OCI-LY3 (cell line): ENCODE measurements at regions not wholly inside any gene's neighbourhood (a gene's known extent, or its start where the extent isn't known, plus 50 kb on each side); places are given as distances from the start of the nearest gene placed in this dataset.

Experiments
- EZH2phosphoT487 ChIP-seq: fragments of 200-600 bp; shearing (Covaris generic); IDR thresholded peaks from 2 replicates; pipeline ENCODE4 v1.6.1; 2018; ENCODE audit warnings: antibody characterized with exemption, mixed run types, low read depth
- TF ChIP-seq, protein P1 (sequence below): fragments of 200-600, 300-600 bp; sonication (generic); IDR thresholded peaks from 2 replicates; pipeline ENCODE4 v1.5.1; 2014; ENCODE audit warnings: antibody characterized with exemption, low read length, low read depth

- TF ChIP-seq, protein P1, sequence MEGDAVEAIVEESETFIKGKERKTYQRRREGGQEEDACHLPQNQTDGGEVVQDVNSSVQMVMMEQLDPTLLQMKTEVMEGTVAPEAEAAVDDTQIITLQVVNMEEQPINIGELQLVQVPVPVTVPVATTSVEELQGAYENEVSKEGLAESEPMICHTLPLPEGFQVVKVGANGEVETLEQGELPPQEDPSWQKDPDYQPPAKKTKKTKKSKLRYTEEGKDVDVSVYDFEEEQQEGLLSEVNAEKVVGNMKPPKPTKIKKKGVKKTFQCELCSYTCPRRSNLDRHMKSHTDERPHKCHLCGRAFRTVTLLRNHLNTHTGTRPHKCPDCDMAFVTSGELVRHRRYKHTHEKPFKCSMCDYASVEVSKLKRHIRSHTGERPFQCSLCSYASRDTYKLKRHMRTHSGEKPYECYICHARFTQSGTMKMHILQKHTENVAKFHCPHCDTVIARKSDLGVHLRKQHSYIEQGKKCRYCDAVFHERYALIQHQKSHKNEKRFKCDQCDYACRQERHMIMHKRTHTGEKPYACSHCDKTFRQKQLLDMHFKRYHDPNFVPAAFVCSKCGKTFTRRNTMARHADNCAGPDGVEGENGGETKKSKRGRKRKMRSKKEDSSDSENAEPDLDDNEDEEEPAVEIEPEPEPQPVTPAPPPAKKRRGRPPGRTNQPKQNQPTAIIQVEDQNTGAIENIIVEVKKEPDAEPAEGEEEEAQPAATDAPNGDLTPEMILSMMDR: no peak
- TF ChIP-seq EZH2phosphoT487: no peak
These were observed 61.2 kb upstream of the LMNB1 start for GRCh38 chr5:126715765-126716164.
